ENCODE measurements at regions not wholly inside any gene's neighbourhood (a gene's known extent, or its start where the extent isn't known, plus 50 kb on each side); places are given as distances from the start of the nearest gene placed in this dataset.

- no peak for DNase-seq
Observed at GRCh38 chr12:60152756-60153155, 556.9 kb downstream of the SLC16A7 start.

GRCh38 chr12:60159761-60160160 lies 563.9 kb downstream of the SLC16A7 start:
- DNase-seq: no peak

DNA sequence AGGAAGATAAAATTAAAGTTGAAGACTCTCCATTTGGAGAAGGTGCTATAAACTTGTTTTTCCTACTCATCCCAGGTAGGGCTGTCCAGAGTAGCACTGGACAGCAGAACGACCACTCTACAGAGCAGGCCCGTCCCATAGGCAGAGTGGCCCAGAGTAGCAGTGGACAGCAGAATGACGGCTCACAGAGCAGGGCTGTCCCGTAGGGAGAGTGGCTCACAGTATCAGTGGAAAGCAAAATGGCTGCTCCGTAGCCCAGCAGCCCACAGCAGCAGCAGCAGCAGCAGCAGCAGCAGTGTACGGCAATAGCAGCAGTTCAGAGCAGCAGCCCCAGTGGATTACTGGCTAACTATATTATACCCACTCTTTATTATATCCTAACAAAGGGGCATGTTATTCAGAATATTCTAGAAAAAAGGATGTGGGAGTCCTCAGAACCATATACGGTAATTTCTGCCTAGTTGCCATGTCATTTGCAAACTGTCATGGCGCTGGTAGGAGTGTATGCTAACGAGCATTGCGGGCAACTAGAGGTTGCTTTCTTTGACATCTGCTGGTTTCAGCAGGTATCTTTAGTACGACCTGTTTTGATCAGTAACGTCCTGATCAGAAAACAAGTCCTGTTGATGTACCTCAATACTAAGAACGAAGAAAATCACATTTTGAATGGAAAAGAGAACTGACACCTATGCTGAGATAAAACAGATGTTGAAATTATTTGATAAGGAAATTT lies 567.3 kb downstream of the SLC16A7 start:
- DNase-seq: no peak

- DNase-seq: no peak
Observed at GRCh38 chr12:60165781-60166180, 570.0 kb downstream of the SLC16A7 start.

DNA sequence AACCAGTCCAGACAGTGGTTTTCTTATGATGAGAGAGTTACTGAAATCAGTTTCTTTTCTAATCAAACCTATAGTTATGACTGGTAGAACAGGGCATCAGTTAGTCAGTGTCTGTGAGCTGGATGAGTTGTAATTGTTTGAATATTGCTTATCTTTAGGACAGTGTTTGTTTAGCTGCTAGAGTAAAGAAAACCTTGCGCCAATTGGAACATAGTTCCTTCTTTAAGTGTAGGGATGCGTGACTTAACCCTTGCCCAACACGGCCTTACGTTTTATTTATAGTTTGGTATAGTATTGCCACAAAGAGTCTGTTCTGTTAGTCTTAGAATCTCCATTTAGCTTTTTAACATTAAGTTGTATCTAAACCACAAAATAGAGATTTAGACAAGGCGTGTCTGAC lies 572.6 kb downstream of the SLC16A7 start:
- no peak for DNase-seq

- DNase-seq: no peak
Observed at GRCh38 chr12:60169904-60170303, 574.1 kb downstream of the SLC16A7 start.

DNA sequence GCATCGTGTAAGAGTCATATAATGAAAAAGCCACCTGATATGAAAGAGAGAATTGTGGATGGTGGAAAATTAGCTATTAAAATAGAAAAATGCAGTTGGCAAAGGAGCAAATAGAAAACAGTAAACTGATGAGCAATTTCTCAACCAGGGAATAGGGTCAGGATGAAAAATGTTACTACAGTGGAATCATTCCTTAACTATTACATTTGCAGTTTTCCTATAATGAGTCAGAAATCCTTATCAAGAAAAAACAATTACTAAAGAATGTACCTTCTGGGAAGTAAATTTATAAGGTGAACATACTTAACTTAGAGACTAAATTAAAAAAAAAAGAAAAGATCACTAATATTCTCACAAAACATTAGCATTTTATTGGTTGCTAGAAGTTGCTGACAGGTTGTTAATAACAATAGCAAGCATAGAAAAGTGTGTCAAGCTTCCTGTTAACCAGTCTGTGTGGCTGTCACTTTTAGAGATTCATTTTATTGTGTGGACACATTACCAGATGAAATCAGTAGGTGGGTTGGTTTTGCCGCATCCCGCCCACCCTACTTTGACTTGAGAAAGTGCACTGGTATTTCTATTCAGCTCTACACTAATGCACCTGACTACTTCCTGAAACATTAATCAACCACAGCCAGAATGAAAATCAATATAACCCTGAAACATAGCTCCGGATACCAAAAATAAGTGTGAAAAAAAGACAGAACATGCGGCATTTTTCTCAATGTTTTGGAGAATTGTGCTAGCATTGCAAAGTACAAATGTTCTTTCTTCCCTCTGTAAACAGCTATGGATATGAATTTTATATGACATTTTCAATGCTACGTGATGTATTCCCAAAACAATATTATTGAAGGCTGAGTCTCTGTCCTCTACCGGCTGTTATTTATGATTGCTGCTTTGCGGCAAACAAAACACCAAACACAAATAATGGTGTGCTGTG lies 576.7 kb downstream of the SLC16A7 start:
- no peak for DNase-seq

DNA sequence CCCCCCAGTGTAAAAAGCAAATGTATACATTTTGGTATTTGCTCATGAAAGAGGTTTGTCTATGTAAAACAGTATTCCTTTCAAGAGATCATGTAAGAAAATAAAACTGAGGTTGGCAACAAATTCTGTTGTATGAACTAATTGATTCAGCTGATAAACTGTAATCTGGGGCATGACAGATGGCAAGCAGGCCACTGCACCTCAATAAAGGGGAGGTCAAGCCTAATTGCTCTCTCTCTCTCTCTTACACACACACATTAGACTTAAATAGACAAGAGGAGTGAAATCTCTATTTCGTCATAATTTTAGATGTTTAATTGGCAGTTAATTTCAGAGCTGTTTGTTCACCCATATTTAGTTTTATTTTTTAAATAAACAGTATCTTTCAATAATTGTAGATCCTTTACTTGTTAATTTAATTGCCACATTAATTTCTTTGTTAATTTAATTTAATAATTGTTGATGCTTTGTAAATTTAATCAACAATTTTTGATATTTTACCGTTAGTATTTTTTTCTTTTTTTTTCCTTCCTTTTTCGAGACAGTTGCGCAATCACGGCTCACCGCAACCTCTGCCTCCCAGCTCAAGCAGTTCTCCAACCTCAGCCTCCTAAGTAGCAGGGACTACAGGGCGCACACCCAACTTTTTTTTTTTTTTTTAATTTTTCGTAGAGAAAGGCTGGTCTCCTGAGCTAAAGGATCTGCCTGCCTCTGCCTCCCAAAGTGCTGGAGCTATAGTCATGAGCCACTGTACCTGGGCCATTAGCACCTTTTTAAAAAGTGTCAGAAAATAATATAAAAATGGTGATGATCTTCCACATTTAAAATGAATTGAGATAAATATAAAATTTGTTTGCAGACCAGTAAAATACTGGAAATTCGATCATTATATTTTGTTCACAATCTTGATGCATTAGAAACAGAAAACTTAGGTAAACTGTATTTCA lies 577.7 kb downstream of the SLC16A7 start:
- DNase-seq: no peak

DNA sequence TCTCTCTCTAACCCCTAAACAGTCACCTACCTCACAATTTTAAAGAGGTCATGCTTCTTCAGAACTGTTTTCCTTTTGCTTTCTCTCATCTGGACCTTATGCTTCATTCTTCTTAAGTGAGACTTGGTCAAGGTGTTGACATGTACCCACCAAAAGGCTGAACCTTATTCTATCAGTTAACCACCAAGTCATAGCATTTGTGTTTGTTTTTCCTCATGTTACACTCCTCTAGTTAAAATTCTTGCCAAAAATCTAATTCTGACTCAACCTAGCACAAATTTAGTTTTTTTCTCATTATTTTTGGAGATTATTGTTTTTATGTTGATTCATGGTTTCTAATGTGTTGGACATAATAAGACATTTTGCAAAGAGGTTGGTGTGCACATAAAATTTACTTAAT lies 578.6 kb downstream of the SLC16A7 start:
- no peak for DNase-seq

- no peak for DNase-seq
Observed at GRCh38 chr12:60174941-60175340, 579.1 kb downstream of the SLC16A7 start.

DNA sequence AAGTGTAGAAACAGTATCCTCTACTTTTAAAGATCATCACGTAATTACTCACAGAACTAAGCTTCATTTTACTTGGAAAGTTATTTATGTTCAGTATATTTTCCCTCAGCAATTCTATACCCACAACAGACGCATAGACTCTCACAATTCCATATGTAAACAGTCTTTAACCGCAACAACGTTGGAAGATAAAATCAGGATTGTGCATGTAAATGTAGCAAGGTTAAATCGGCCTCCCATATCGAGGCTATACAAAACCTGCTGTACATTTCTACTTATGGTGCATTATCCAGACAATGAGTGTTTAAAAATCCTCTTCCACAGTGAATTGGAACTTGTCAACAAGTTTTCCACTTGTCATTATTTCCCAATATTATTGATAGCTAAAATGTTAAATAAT lies 581.1 kb downstream of the SLC16A7 start:
- DNase-seq: no peak

- no peak for DNase-seq
Observed at GRCh38 chr12:60180298-60180697, 584.5 kb downstream of the SLC16A7 start.

DNA sequence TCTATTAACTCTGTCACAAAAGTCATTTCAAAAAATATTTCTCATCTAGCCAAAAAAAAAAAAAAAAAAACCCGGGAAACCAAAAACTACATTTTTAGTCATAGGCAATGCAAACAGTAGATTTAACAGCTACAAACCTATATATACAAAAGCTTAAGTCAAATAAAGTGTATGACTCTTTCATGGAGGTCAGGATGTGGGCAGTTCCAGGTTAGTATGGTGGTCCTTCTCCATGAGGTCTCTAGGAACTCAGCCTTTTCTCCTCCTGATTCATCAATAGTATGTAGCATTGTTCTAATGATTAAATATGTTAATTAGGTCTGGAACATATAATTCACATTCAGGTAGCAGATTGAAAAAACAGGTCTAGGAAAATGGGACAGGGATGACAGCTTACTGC lies 586.5 kb downstream of the SLC16A7 start:
- DNase-seq: no peak

DNA sequence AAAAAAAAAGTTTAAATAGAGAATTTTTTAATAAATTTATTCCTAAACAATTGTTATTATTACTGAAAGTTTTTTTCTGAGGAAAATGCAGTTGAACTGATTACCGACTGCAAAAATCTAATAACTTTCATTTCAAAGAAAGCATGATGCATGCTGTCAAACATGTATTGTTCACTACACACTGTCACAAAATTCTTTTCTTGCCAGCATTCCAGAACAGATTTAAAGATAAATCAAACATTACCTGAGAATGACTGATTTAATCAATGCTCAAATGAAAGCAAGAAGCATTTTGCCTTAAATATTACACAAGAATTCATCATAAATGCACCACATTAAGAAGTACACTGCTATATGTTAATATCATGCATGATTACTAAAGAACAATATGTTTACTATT lies 588.3 kb downstream of the SLC16A7 start:
- DNase-seq: no peak

DNA sequence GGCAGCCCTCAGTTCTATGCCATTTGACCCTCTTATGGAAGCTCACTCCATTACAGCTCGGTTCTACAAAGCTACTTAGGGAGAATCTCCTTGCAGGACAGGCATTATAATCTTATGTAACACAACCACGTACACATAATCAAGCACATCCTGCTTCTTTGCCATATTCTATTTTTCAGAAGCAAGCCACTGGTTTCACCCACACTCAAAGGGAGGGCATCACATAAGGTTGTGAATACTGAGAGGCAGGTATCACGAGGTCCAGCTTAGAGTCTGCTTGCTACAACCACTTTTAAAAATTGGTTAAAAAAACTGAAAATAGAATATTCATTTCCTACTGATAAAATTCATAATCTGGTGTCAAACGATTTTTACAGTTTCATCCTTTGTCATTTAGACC lies 589.2 kb downstream of the SLC16A7 start:
- DNase-seq: no peak

GRCh38 chr12:60191271-60191670 lies 595.4 kb downstream of the SLC16A7 start:
- DNase-seq: no peak

- no peak for DNase-seq
Observed at GRCh38 chr12:60191676-60192359, 596.0 kb downstream of the SLC16A7 start.

- DNase-seq: no peak
Observed at GRCh38 chr12:60194678-60195077, 598.8 kb downstream of the SLC16A7 start.

DNA sequence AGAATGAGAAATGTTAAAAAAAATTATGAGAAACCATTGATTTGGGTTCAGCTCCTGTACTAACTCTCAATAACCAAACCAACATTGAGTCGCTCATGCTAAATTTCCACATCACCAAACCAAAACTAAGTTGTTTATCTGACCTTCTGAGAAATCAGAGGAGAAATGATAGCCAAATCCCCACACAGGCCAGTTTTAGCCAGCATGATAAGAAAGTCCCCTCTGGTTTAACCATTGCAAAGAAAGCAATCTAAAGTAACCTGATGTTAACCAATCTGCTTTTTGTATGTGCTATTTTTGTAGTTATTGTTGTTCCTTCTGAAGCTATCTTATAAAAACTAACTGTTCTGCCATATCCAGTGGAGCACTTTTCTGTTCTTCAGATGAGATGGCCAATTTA lies 599.7 kb downstream of the SLC16A7 start:
- no peak for DNase-seq

GRCh38 chr12:60196366-60196765 lies 600.5 kb downstream of the SLC16A7 start:
- DNase-seq: no peak

- no peak for DNase-seq
Observed at GRCh38 chr12:60197589-60197988, 601.8 kb downstream of the SLC16A7 start.

DNA sequence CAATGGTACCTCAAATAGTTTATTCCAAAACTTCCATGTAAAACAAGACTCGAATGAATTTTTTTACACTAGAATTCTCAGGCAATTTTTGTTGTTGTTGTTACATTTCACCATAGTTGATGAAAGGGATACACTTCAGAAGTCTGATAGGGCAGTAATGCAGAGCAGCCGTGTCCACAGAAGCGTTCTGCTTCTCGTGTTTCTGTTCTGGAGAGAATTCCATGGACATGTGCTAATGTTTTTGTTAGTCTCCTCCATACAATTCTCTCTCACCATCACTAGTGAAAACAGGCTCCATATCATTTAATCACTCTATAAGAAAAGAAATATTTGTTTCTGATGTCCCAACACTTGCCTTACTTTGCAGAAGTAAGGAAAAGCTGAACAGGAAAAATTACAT lies 606.1 kb downstream of the SLC16A7 start:
- no peak for DNase-seq

Measured in NCI-H1436 treated with DMSO at 0.1 percent for 48 hours (cell line).